Uterus (tissue), 2 donors: ENCODE measurements at regions not wholly inside any gene's neighbourhood (a gene's known extent, or its start where the extent isn't known, plus 50 kb on each side); places are given as distances from the start of the nearest gene placed in this dataset.
"Not testable (repeated sequence)": the region's sequence is repeated elsewhere in the genome, so short reads cannot be mapped to it uniquely, and the experiment has no call there.

Experiments used
- CTCF ChIP-seq, 4 experiments: fragments of 200-600 bp in 2 of 4; fragments of 450-650 bp in 2 of 4; sonication (generic) in 2 of 4; IDR thresholded peaks; one replicate each; pipeline ENCODE4 v1.5.1; 2016 to 2019; ENCODE audit warnings: antibody characterized with exemption in 4 of 4, mild to moderate bottlenecking in 2 of 4, moderate library complexity in 1 of 4
- POLR2A ChIP-seq, 2 donors: fragments of 450-650 bp; IDR thresholded peaks; one replicate each; pipeline ENCODE4 v1.6.1; 2016; ENCODE audit warnings: antibody characterized with exemption in 2 of 2, mild to moderate bottlenecking in 1 of 2, moderate library complexity in 1 of 2

GRCh38 chr21:20201323-20201722 is 796.9 kb upstream of the NCAM2 start:
- not testable (repeated sequence) for TF ChIP-seq CTCF, POLR2A (IDR thresholded peaks at IDR 0.05)
